HG03159 (cell line): ENCODE measurements at regions not wholly inside any gene's neighbourhood (a gene's known extent, or its start where the extent isn't known, plus 50 kb on each side); places are given as distances from the start of the nearest gene placed in this dataset.

Source experiments
- ATAC-seq: cut with Tn5 transposase; IDR thresholded peaks from one replicate; pipeline ENCODE4 v1.9.1; 2021; ENCODE audit warnings: mild to moderate bottlenecking, moderate library complexity; ENCODE audit not compliant: unreplicated experiment

GRCh38 chr10:131781791-131782190 is 119.0 kb upstream of the PPP2R2D start:
- no peak for ATAC-seq

DNA sequence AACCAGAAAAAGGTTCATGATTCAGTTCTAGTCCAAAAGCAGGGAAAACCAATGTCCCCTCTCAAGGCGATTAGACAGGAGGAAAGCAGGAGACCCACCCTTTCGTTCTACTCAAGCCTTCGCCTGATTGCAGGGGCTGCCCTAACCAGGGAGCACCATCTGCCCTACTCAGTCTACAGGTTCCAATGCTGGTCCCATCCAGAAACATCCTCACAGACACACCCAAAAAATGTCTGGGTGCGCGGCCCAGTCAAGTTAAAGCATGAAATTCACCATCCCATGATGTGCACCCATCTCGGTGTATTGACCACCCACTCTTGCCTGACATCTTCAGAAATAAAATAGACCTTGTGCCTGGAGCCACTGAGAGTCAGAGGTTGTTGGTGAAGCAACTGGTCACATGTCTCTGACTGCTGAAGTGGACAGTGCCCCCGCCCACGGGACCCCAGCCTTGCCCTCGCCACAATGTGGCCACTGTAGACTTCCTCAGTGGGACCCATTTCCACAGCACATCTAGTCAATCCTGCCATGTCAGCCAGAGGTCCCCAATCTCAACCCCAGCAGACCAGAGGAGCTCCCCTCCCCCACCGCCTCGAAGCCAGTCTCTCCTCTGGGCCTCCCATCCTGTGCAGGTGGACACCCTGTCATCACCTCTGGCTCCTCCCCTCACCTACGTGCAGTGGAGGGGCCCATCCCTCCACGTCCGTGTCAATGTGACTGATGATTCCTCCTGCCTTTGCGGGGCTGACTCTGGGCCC is 116.3 kb upstream of the PPP2R2D start:
- no peak for ATAC-seq

- ATAC-seq = no peak
These were observed 115.7 kb upstream of the PPP2R2D start for GRCh38 chr10:131785121-131785460.

GRCh38 chr10:131786756-131787605 is 113.8 kb upstream of the PPP2R2D start:
- ATAC-seq = no peak

DNA sequence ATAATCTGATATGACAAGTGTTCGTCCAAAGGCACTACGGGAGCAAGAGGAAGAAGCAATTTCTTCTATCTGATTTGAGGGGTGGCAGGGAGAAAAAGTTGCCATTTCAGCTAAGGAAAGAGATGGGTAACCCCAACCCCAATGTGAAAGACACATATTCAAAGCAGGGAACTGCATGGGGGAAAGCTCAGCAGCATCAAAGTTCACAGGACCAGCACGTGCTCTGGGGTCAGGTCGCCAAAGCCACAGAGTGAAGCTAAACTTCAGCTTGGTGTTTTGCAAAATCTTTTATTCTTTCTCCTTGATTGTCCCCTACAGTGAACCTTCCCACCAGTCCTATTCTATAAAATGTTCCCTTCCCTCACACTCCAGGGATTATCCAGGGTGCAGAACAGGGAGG is 112.8 kb upstream of the PPP2R2D start:
- ATAC-seq = no peak

DNA sequence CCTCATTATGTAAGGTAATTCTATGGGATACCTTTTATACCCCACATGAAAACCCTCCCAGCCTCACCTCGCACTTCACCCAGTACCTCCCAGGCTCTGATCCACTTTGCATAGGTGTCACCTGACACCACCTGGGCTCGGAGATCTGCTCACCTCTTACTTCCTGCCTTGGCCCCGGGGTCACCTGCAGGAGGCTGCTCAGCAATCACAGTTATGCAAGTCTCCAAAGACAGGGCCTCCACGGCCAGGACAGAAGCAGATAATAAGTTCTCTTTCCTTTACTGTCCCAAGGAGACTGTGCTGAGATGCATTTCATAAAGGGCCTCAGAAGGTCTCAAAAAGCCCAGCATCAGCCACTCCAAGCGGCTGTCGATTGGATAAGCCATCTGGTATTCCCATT is 112.4 kb upstream of the PPP2R2D start:
- ATAC-seq = no peak

GRCh38 chr10:131789516-131789915 is 111.3 kb upstream of the PPP2R2D start:
- no peak for ATAC-seq

- ATAC-seq = no peak
These were observed 110.8 kb upstream of the PPP2R2D start for GRCh38 chr10:131790021-131790420.

DNA sequence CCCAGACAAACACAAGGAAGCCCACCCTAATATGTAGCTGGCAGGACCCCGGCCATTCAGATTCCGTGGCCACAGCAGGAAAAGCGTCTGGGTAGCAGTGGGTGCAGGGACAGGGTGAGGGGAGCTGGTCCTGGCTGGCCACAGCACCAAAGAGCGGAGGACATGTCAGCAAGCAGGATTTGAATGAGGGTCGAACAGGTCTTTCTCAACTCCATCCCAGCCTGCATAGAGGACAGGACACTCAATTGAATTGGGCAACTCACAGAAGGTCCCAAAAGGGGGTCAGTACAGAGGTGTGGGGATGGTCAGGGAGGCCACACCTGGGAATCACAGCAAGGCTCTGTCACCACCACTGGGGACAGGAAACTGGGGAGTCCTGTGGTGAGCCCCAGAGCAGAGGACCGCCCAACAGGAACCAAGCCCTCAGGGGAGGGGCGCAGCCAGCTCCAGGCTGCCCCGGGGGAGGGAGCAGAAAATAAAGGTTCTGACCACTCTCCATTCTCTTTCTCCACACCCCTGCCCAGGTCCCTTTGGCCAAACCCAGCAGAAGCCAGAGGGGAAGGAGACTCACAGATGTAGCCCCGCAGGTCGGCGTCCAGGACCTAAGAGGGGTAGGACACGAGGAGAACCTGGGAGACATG is 108.7 kb upstream of the PPP2R2D start:
- ATAC-seq = no peak

- no peak for ATAC-seq
These were observed 108.0 kb upstream of the PPP2R2D start for GRCh38 chr10:131792809-131793208.

DNA sequence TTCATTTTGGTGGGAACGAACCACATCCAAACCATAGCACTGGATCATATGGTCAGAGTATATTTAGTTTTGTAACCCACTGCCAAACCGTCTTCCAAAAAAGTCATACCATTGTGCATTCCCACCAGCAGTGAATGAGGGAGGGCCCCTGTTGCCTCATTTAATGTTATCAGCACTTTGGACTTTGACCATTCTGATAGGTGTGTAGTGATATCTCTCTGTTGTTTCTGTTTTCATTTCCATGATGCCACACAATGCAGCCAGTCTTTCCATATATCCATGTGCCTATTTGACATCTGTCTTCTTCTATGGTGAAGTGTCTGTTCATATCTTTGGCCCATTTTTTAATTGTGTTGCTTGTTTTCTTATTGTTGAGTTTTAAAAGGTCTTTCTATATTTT is 105.0 kb upstream of the PPP2R2D start:
- ATAC-seq = no peak

DNA sequence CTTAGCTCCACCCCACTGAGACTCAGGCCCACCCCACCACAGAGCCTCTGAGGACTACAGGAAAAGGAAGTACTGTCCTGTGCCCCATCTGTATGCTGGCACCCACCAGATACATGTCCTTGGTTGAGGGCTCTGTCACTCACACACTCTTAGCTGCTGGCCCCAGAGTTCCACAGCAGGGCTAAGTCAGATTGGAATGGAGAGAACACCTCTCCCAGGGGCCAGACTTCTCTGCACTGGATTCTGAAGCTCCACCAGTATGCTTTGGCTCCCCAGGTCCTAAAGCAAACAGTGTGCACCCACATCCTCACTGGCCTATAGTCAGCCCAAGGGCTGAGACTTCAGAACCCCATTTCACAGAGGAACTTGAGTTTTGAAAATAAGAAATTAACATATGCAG is 103.2 kb upstream of the PPP2R2D start:
- ATAC-seq = no peak

DNA sequence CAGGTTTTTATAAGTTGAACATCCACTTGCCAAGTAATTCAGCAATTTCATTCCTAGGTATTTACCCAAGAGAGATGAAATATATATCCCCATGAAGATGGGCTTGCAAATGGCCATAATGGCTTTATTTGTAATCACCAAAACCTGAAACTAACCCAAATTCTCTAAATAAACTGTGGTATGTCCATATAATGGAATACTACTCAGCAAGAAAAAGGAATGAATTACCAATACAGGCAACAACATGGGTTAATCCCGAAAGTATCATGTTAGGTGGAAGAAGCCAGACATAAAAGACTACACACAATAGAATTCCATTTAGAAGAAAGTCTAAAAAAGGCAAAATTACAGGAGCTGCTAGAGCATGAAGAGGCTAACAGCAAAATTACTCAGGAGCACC is 101.4 kb upstream of the PPP2R2D start:
- no peak for ATAC-seq

DNA sequence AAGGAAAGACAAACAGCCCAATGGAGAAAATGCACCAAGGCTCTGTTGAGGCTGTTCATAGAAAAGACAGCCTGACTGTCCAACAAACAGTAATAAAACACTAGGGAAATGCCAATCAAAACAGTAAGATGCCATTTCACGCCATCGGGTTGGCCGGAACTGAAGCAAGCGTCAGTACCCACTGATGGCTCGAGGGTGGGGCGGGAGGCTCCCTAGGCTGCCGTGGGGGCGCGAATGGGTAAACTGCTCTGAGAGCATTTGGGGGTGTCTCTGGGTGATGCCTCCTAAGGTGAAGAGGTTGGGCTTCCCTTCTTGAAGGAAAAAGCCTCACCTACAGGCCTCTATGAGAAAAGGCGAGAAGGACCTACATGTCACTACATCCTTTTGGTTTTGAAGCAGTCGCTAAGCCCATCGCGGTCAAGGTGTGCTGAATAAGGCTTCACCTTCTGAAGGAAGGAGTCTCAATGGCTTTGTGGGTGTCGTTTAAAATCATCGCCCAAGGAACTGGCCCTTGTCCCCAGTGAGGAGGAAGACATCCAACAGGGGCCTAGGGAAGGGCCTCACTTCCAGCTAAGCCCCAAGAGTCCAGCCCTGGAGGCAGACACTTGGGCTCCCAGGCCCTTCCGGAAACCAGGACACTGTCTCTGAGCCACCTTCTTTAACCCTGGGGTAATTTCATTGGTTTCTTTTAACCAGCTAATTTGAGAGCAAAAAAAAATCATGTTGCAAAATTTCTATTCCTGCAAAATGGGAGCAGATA is 98.5 kb upstream of the PPP2R2D start:
- ATAC-seq = no peak

DNA sequence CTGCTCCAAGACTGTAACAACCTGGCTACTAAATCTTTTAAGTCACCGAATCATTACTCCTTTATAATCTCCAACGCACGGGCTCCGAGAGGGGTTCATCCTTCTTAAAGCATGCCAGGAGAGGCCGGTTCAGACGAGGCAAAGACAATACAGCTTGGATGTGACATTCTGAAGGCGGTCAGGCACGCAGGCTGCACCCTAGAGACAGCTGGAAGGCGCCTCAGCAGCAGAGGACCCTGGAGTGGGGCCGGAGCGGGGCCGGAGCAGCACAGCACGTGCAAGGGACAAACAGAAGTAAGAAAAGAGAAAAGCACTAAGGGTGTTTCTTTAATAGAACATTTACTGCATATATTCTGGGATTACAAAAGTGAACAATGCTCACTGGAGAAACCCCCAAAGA is 97.8 kb upstream of the PPP2R2D start:
- ATAC-seq = no peak

- no peak for ATAC-seq
These were observed 96.9 kb upstream of the PPP2R2D start for GRCh38 chr10:131803860-131804425.

DNA sequence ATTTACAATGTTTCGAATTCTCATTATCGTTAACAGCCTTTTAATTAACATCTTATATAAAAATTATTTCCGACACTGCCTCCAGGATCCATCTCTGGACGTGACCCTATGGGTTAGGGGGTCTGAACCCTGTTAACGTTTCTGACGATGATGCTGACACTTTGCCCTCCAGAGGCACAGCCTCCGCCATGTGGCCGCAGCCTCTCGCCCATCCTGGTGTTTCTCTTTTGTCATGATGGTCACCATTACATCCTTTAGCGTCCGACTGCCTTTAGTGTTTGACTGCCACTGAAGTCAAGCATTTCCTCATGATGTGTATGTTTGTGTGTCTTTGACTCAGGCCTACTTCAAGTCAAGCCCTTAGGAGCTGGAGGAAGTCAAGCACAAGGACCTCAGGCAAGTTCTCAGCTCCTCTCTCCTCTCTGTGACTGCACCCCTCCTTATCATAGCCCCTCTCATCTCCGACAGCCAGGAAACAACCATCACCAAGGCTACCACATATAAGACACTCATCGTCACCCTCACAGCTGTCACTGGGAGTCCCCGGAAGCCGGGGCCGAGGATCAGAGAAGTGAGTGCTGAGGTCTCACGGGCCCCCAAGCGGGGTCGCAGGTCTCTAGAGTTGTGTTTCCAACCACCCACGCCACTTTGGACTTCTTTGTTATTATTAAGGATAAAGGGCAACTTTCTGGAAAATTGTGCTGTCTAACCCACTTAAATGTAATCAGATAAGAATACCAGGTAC is 96.1 kb upstream of the PPP2R2D start:
- no peak for ATAC-seq

- no peak for ATAC-seq
These were observed 95.1 kb upstream of the PPP2R2D start for GRCh38 chr10:131805696-131806095.

- no peak for ATAC-seq
These were observed 94.7 kb upstream of the PPP2R2D start for GRCh38 chr10:131806146-131806545.

DNA sequence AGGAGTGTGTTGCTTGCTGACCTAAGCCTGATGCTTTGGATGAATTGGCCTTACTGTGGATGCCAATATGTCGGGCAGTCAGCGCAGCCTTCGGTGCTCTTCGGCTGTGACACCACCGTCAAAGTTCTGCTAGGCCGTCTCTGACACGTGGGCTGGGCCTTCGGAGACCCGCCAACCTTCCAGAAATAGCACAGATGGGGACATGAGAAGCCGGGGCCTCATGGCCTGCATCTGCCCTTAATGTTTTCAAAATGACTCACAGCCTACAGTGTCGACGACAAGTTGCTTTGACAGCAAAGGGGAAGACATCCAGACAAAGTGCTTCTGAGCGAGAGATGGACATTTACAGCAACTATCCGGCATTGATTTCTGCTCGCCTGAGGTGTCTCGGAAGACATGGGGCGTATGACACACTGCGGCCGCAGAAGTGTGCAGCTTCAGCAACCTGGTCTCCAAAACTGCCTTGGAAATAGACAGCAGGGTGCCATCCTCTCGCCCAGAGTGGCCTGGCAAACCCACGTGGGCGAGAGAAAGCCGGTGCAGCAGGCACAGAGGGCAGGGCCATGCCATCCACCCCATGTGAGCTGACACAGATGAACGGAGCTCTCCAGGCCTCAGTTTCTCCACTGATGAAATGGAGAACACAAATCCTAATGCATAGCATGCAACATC is 94.0 kb upstream of the PPP2R2D start:
- no peak for ATAC-seq
